ENCODE measurements at regions not wholly inside any gene's neighbourhood (a gene's known extent, or its start where the extent isn't known, plus 50 kb on each side); places are given as distances from the start of the nearest gene placed in this dataset.

GRCh38 chr14:23804817-23805216 is 148.8 kb upstream of the DHRS4 start:
- TF ChIP-seq CTCF (IDR thresholded peaks at IDR 0.05) (no peak), POLR2AphosphoS5 (IDR thresholded peaks at IDR 0.05) (no peak)
